SH-SY5Y (cell line): ENCODE measurements at regions not wholly inside any gene's neighbourhood (a gene's known extent, or its start where the extent isn't known, plus 50 kb on each side); places are given as distances from the start of the nearest gene placed in this dataset.

Experiments
- GATA2 ChIP-seq: IDR thresholded peaks from 2 replicates; pipeline ENCODE4 v1.6.1; 2011; ENCODE audit warnings: mild to moderate bottlenecking, low read depth, low read length
- GATA3 ChIP-seq: IDR thresholded peaks from 2 replicates; pipeline ENCODE4 v1.6.1; 2011; ENCODE audit warnings: low read depth, mild to moderate bottlenecking, low read length, moderate library complexity

- TF ChIP-seq GATA2 (no peak), GATA3 (no peak)
Measured at GRCh38 chr4:111020961-111021360, 398.1 kb upstream of the PITX2 start.
